Stomach (tissue), 8 donors: ENCODE measurements at regions not wholly inside any gene's neighbourhood (a gene's known extent, or its start where the extent isn't known, plus 50 kb on each side); places are given as distances from the start of the nearest gene placed in this dataset.
A peak's percentile ranks its signal among the peaks of the same experiment; 100 is the strongest.

Source experiments
- DNase-seq, 2 donors: peaks; one replicate each; pipeline versions ENCODE4 v3.0.0 to v3.0.0-alpha.2; 2013 to 2019
- H3K27ac ChIP-seq, 5 donors: fragments of 200-600 bp in 4 of 5; sonication (generic) in 4 of 5; one replicate each; pipeline ENCODE4 v1.5.1; 2013 to 2019; ENCODE audit warnings: mild to moderate bottlenecking in 1 of 5, moderate library complexity in 1 of 5
- H3K27me3 ChIP-seq, 3 donors: fragments of 200-600 bp; sonication (generic); one replicate each; pipeline ENCODE4 v1.5.1; 2017 to 2019; ENCODE audit warnings: mixed run types in 1 of 3
- H3K36me3 ChIP-seq, 4 donors: fragments of 200-600 bp; sonication (generic); 1 replicate in 3 of 4; 2 replicates in 1 of 4; pipeline ENCODE4 v1.5.1; 2016 to 2019
- H3K4me1 ChIP-seq, 4 donors: fragments of 200-600 bp; sonication (generic); one replicate each; pipeline ENCODE4 v1.5.1; 2016 to 2019
- H3K4me3 ChIP-seq, 4 donors: fragments of 200-600 bp; sonication (generic) in 3 of 4; one replicate each; pipeline ENCODE4 v1.5.1; 2016 to 2019; ENCODE audit warnings: mild to moderate bottlenecking in 1 of 4
- H3K9me3 ChIP-seq, 4 donors: fragments of 200-600 bp; sonication (generic); one replicate each; pipeline ENCODE4 v1.5.1; 2016 to 2019
- CTCF ChIP-seq, 7 experiments: fragments of 450-650 bp in 4 of 7; fragments of 200-600 bp in 3 of 7; sonication (generic) in 3 of 7; IDR thresholded peaks; one replicate each; pipeline ENCODE4 v1.5.1; 2016 to 2019; ENCODE audit warnings: antibody characterized with exemption in 7 of 7, control low read depth in 2 of 7, mild to moderate bottlenecking in 1 of 7
- EP300 ChIP-seq: sonication (generic); formaldehyde crosslinking; IDR thresholded peaks from one replicate; pipeline ENCODE4 v1.6.1; 2017; ENCODE audit warnings: antibody characterized with exemption
- POLR2A ChIP-seq, 4 donors: fragments of 450-650 bp; IDR thresholded peaks; one replicate each; pipeline ENCODE4 v1.6.1; 2016; ENCODE audit warnings: antibody characterized with exemption in 4 of 4, control low read depth in 2 of 4, mild to moderate bottlenecking in 1 of 4, moderate library complexity in 1 of 4
- POLR2AphosphoS5 ChIP-seq, 3 donors: sonication (generic); formaldehyde crosslinking; IDR thresholded peaks; one replicate each; pipeline ENCODE4 v1.6.1; 2016; ENCODE audit warnings: antibody characterized with exemption in 3 of 3
- WGBS, 5 donors: extraction: QIAGEN DNeasy Blood & Tissue Kit in 3 of 5; methylation state at CpG; one replicate each; pipeline versions ENCODE4 v1.1.5 to v1.1.7; 2013 to 2018; 5-methylcytosine and 5-hydroxymethylcytosine counted together
- intact Hi-C: fragments of 100-400 bp; cut with DNase I; formaldehyde crosslinking; loops from one replicate; pipeline ENCODE4 v1.15.1; 2023; ENCODE audit warnings: low total_unique reads
- donor health status: healthy with polysubstance abuse.
- donor health status: Bipolar disorder and iron deficiency.
- donor health status: healthy.

- intact Hi-C loops = no loop called here
- Histone ChIP-seq H3K36me3 (no peaks in the 10 kb centered on the region), H3K4me1 (no peaks in the 10 kb centered on the region), H3K4me3 (no peak overlapping the region), H3K9me3 (peaks cover 0 to 3% (median 0%) of the 10 kb centered on the region in 4 donors), H3K27ac (no peak overlapping the region), H3K27me3 (no peaks in the 10 kb centered on the region)
- WGBS, 5 donors = 64 to 73% (median 70%) methylated on average over 5 of the region's 5 CpGs
- TF ChIP-seq CTCF (IDR thresholded peaks at IDR 0.05) (no peak), POLR2AphosphoS5 (IDR thresholded peaks at IDR 0.05) (no peak), EP300 (no peak), POLR2A (IDR thresholded peaks at IDR 0.05) (no peak)
- peak in 1 of 2 donors; percentile 4 for DNase-seq
Measured at GRCh38 chr4:188485906-188486305, 346.7 kb downstream of the TRIML1 start.

- TF ChIP-seq POLR2A (IDR thresholded peaks at IDR 0.05) (no peak), EP300 (no peak), CTCF (IDR thresholded peaks at IDR 0.05) (no peak), POLR2AphosphoS5 (IDR thresholded peaks at IDR 0.05) (no peak)
- peaks cover 0 to 33% (median 11%) of the 10 kb centered on the region in 4 donors for H3K9me3 ChIP-seq
- no peaks in the 10 kb centered on the region for H3K4me1 ChIP-seq
- no peaks in the 10 kb centered on the region for H3K36me3 ChIP-seq
- WGBS, 5 donors = 45 to 63% (median 56%) methylated on average over 6 of the region's 6 CpGs
- intact Hi-C loops = no loop called here
- no peak for DNase-seq
- H3K4me3 ChIP-seq = no peak overlapping the region
- no peaks in the 10 kb centered on the region for H3K27me3 ChIP-seq
- no peak overlapping the region for H3K27ac ChIP-seq
Measured at GRCh38 chr4:188492886-188493285, 353.6 kb downstream of the TRIML1 start.

GRCh38 chr4:188495169-188495568 lies 355.9 kb downstream of the TRIML1 start:
- WGBS, 5 donors = 70 to 96% (median 73%) methylated on average over 2 of the region's 2 CpGs

DNA sequence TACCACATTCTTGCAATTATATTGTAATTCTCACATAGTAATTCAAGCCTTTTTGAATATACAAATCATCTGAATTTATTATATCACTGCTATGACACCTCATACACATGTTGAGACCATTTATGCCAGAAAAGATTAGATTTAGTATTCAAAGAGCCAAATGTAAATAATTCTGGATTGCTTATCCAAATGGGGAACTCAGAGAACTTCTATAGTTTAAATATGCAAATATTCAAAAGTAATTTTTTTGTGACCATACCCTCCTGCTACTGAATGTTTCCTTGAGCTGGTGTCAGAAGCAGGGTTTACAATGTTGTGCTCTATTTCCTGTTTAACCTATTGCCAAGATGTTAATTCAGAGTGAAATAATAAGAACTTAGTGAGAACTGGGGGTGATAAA lies 372.2 kb downstream of the TRIML1 start:
- H3K27ac ChIP-seq = no peak overlapping the region
- DNase-seq = no peak
- no peak for TF ChIP-seq EP300
- no peak for TF ChIP-seq POLR2A (IDR thresholded peaks at IDR 0.05)
- TF ChIP-seq CTCF (IDR thresholded peaks at IDR 0.05) = no peak
- TF ChIP-seq POLR2AphosphoS5 (IDR thresholded peaks at IDR 0.05) = no peak
- no peak overlapping the region for H3K4me3 ChIP-seq
- no peaks in the 10 kb centered on the region for H3K27me3 ChIP-seq
- H3K4me1 ChIP-seq = no peaks in the 10 kb centered on the region
- no peaks in the 10 kb centered on the region for H3K36me3 ChIP-seq
- peaks cover 0 to 6% (median 0%) of the 10 kb centered on the region in 4 donors for H3K9me3 ChIP-seq
- intact Hi-C loops = no loop called here

More at GRCh38 chr4:188495169-188495568, 355.9 kb downstream of the TRIML1 start:
- no peak overlapping the region for H3K27ac ChIP-seq
- no peaks in the 10 kb centered on the region for H3K27me3 ChIP-seq
- H3K9me3 ChIP-seq = peaks cover 0 to 33% (median 11%) of the 10 kb centered on the region in 4 donors
- intact Hi-C loops = no loop called here
- H3K4me1 ChIP-seq = no peaks in the 10 kb centered on the region
- H3K4me3 ChIP-seq = no peak overlapping the region
- H3K36me3 ChIP-seq = no peaks in the 10 kb centered on the region
- no peak for DNase-seq
- TF ChIP-seq POLR2AphosphoS5 (IDR thresholded peaks at IDR 0.05) (no peak), CTCF (IDR thresholded peaks at IDR 0.05) (no peak), POLR2A (IDR thresholded peaks at IDR 0.05) (no peak), EP300 (no peak)
